GM13976 (cell line): ENCODE measurements at regions not wholly inside any gene's neighbourhood (a gene's known extent, or its start where the extent isn't known, plus 50 kb on each side); places are given as distances from the start of the nearest gene placed in this dataset.

Source experiments
- DNase-seq: peaks from one replicate; pipeline ENCODE4 v3.0.0; 2012; ENCODE audit warnings: low spot score
- in situ Hi-C: fragments of 300-500 bp; cut with MboI; formaldehyde crosslinking; loops from one replicate; pipeline ENCODE4 v1.12.0; 2022; ENCODE audit warnings: low sequenced_read_pairs, mixed read lengths, inconsistent platforms; ENCODE audit not compliant: unreplicated experiment
- TF ChIP-seq, protein P1 (sequence below): IDR thresholded peaks from 2 replicates; pipeline ENCODE4 v1.5.1; 2012; ENCODE audit warnings: borderline replicate concordance, mild to moderate bottlenecking; ENCODE audit not compliant: insufficient read depth; ENCODE audit errors: extremely low read depth, missing control alignments, control extremely low read depth

DNA sequence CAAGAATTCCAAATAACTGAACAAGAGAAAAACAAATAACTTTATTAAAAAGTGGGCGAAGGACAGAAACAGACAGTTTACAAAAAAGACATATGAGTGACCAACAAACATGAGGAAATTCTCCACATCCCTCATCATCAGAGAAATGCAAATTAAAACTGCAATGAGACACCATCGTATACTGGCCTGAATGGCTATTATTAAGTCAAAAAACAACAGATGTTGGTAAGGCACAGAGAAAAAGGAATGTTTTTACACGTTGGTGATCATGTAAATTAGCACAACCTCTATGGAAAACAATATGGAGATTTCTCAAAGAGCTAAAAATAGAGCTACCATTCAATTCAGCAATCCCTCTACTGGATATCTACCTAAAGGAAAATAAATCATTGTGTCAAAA is 1260.4 kb upstream of the ALCAM start:
- no peak for DNase-seq
- in situ Hi-C loops: no loop called here
- TF ChIP-seq, protein P1, sequence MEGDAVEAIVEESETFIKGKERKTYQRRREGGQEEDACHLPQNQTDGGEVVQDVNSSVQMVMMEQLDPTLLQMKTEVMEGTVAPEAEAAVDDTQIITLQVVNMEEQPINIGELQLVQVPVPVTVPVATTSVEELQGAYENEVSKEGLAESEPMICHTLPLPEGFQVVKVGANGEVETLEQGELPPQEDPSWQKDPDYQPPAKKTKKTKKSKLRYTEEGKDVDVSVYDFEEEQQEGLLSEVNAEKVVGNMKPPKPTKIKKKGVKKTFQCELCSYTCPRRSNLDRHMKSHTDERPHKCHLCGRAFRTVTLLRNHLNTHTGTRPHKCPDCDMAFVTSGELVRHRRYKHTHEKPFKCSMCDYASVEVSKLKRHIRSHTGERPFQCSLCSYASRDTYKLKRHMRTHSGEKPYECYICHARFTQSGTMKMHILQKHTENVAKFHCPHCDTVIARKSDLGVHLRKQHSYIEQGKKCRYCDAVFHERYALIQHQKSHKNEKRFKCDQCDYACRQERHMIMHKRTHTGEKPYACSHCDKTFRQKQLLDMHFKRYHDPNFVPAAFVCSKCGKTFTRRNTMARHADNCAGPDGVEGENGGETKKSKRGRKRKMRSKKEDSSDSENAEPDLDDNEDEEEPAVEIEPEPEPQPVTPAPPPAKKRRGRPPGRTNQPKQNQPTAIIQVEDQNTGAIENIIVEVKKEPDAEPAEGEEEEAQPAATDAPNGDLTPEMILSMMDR: no peak

DNA sequence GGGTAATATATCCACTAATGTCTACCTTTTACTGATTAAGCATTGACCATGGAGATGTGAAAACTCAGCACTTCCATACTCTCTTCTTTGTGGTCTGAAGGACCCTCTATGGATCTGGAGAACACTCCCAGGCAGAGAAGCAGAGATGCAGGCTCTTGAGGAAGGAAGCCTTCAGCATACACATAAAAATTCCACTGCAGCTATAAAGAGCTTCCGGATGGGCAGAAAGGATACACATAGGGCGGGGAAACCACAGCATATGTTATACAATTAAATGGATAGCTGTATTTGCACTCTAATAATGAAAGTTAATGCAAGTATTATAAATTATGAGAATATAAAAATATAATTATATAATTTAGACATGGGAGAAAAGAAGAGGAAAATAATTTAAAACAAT is 1258.2 kb upstream of the ALCAM start:
- DNase-seq: no peak
- TF ChIP-seq, protein P1: no peak
- in situ Hi-C loops: no loop called here

- no peak for DNase-seq
- in situ Hi-C loops: no loop called here
- TF ChIP-seq, protein P1: no peak
Observed at GRCh38 chr3:104126463-104126862, 1240.2 kb upstream of the ALCAM start.

- DNase-seq: no peak
- in situ Hi-C loops: no loop called here
- TF ChIP-seq, protein P1: no peak
Observed at GRCh38 chr3:104126864-104127553, 1239.7 kb upstream of the ALCAM start.

- no peak for DNase-seq
- in situ Hi-C loops: no loop called here
- TF ChIP-seq, protein P1: no peak
Observed at GRCh38 chr3:104127830-104128229, 1238.9 kb upstream of the ALCAM start.

GRCh38 chr3:104132566-104133403 is 1233.9 kb upstream of the ALCAM start:
- TF ChIP-seq, protein P1: no peak
- in situ Hi-C loops: no loop called here
- DNase-seq: no peak
